Calu3 (cell line): ENCODE measurements at regions not wholly inside any gene's neighbourhood (a gene's known extent, or its start where the extent isn't known, plus 50 kb on each side); places are given as distances from the start of the nearest gene placed in this dataset.

Experiments
- BruUV-seq: library from RNA; stranded (reverse); fragments of 400-500 nt; replicated peaks from 2 replicates; lab custom pipeline; 2021; lab: Mats Ljungman, UMichigan
- CTCF ChIA-PET: fragments of 300-600 bp; sonication (Branson Sonifier 250); formaldehyde crosslinking; loops from one replicate; lab custom pipeline; 2022; ENCODE audit warnings: antibody characterized with exemption; lab: Charles Lee
- DNase-seq: peaks from one replicate; pipeline ENCODE4 v3.0.0; 2022
- H3K27ac Mint-ChIP-seq: one replicate; pipeline ENCODE4 v1.8.0; 2022; ENCODE audit warnings: mixed read lengths; ENCODE audit not compliant: unreplicated experiment
- H3K27me3 Mint-ChIP-seq: one replicate; pipeline ENCODE4 v1.8.0; 2022; ENCODE audit warnings: mixed read lengths; ENCODE audit not compliant: unreplicated experiment
- H3K36me3 Mint-ChIP-seq: one replicate; pipeline ENCODE4 v1.8.0; 2022; ENCODE audit warnings: mild to moderate bottlenecking, moderate library complexity, mixed read lengths; ENCODE audit not compliant: insufficient read depth, unreplicated experiment
- H3K4me1 Mint-ChIP-seq: one replicate; pipeline ENCODE4 v1.8.0; 2022; ENCODE audit warnings: mild to moderate bottlenecking, low read depth, mixed read lengths; ENCODE audit not compliant: unreplicated experiment
- H3K4me3 Mint-ChIP-seq: one replicate; pipeline ENCODE4 v1.8.0; 2022; ENCODE audit warnings: mild to moderate bottlenecking, low read depth, moderate library complexity, mixed read lengths; ENCODE audit not compliant: unreplicated experiment
- H3K9me3 Mint-ChIP-seq: one replicate; pipeline ENCODE4 v1.8.0; 2022; ENCODE audit warnings: low read depth, mixed read lengths; ENCODE audit not compliant: unreplicated experiment
- CTCF ChIP-seq: fragments of 200-600 bp; IDR thresholded peaks from one replicate; pipeline ENCODE4 v1.8.0; 2022; ENCODE audit warnings: antibody characterized with exemption; ENCODE audit not compliant: unreplicated experiment
- intact Hi-C: fragments of 100-400 bp; cut with micrococcal nuclease; formaldehyde crosslinking; loops from one replicate; pipeline ENCODE4 v1.10.0; 2022; ENCODE audit not compliant: unreplicated experiment

- intact Hi-C loops = no loop called here
- peaks cover 8% of the 10 kb centered on the region for H3K4me1 Mint-ChIP-seq
- H3K9me3 Mint-ChIP-seq = no peaks in the 10 kb centered on the region
- no TSS peak for BruUV-seq
- H3K36me3 Mint-ChIP-seq = no peaks in the 10 kb centered on the region
- H3K4me3 Mint-ChIP-seq = no peak overlapping the region
- no peak for TF ChIP-seq CTCF
- CTCF ChIA-PET = no interaction called here
- DNase-seq = no peak
- H3K27ac Mint-ChIP-seq = no peak overlapping the region
- H3K27me3 Mint-ChIP-seq = peaks cover 25% of the 10 kb centered on the region
These were observed 124.2 kb downstream of the MIAT start for GRCh38 chr22:26781596-26781995.

- Mint-ChIP-seq H3K9me3 (no peaks in the 10 kb centered on the region), H3K27me3 (peaks cover 10% of the 10 kb centered on the region), H3K36me3 (no peaks in the 10 kb centered on the region), H3K4me3 (peak overlapping the region; percentile 34), H3K27ac (no peak overlapping the region), H3K4me1 (peaks cover 8% of the 10 kb centered on the region)
- DNase-seq = peak; percentile 5
- intact Hi-C loops = no loop called here
- TF ChIP-seq CTCF = no peak
- CTCF ChIA-PET = no interaction called here
- BruUV-seq = no TSS peak
These were observed 126.5 kb downstream of the MIAT start for GRCh38 chr22:26783885-26784284.

- BruUV-seq = no TSS peak
- H3K9me3 Mint-ChIP-seq = no peaks in the 10 kb centered on the region
- no peaks in the 10 kb centered on the region for H3K36me3 Mint-ChIP-seq
- H3K27ac Mint-ChIP-seq = no peak overlapping the region
- no peak for TF ChIP-seq CTCF
- no peak for DNase-seq
- no peak overlapping the region for H3K4me3 Mint-ChIP-seq
- H3K4me1 Mint-ChIP-seq = peaks cover 8% of the 10 kb centered on the region
- CTCF ChIA-PET = no interaction called here
- peaks cover 5% of the 10 kb centered on the region for H3K27me3 Mint-ChIP-seq
- intact Hi-C loops = no loop called here
These were observed 127.4 kb downstream of the MIAT start for GRCh38 chr22:26784772-26785171.

- H3K27ac Mint-ChIP-seq = no peak overlapping the region
- no peaks in the 10 kb centered on the region for H3K27me3 Mint-ChIP-seq
- no peak for DNase-seq
- BruUV-seq = no TSS peak
- CTCF ChIA-PET = no interaction called here
- no peaks in the 10 kb centered on the region for H3K9me3 Mint-ChIP-seq
- no peak for TF ChIP-seq CTCF
- H3K4me3 Mint-ChIP-seq = no peak overlapping the region
- peaks cover 8% of the 10 kb centered on the region for H3K4me1 Mint-ChIP-seq
- intact Hi-C loops = no loop called here
- H3K36me3 Mint-ChIP-seq = no peaks in the 10 kb centered on the region
These were observed 128.5 kb downstream of the MIAT start for GRCh38 chr22:26785932-26786331.
